Iris pigment epithelial cell (primary cell): ENCODE measurements at regions not wholly inside any gene's neighbourhood (a gene's known extent, or its start where the extent isn't known, plus 50 kb on each side); places are given as distances from the start of the nearest gene placed in this dataset.

Experiments
- DNase-seq: peaks from one replicate; pipeline ENCODE4 v3.0.0-alpha.2; 2011; ENCODE audit warnings: low read depth

- no peak for DNase-seq
These were observed 96.0 kb upstream of the ATP10A start for GRCh38 chr15:25959100-25959499.

DNA sequence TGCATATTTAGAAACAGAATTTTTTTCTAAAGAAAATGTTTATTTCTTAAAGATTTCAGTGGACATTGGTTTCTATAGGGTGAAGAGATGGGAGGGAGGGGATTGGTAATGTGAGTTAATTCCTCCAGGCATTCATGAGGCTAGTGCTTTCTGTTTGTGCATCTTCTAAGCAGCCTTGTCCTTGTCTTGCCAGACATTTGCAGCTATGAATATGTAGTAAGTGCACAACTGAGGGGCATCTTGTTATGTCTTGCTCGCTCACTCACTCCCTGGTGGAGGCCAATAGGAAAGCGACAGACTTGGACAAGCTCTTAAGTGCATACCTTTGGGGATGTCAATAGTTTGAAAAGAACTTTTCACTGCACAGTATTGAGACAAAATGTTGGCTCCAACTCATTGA lies 92.5 kb upstream of the ATP10A start:
- DNase-seq, result no peak

DNA sequence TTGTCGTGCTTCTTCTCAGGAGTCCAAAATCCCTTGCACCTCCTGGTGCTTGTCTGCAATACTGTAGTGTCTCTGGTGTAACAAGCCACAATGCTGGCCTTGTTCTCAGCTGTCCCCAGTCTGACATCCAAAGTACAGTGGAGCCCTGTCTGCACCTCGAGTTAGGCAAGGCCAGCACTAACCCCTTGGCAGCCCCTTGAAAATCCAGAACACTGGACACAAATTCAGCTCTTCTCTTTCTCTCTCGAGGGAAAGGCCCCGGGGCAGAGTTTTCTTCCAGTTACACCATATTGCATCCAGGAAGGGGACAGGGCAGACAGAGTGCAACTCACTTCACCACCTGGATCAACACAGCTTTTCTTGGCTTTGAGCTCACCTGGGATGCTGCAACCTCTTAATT lies 91.3 kb upstream of the ATP10A start:
- DNase-seq, result no peak

GRCh38 chr15:25950014-25950413 lies 86.9 kb upstream of the ATP10A start:
- DNase-seq, result no peak

- no peak for DNase-seq
These were observed 84.5 kb upstream of the ATP10A start for GRCh38 chr15:25947323-25948314.

GRCh38 chr15:25946241-25946805 lies 83.2 kb upstream of the ATP10A start:
- no peak for DNase-seq

DNA sequence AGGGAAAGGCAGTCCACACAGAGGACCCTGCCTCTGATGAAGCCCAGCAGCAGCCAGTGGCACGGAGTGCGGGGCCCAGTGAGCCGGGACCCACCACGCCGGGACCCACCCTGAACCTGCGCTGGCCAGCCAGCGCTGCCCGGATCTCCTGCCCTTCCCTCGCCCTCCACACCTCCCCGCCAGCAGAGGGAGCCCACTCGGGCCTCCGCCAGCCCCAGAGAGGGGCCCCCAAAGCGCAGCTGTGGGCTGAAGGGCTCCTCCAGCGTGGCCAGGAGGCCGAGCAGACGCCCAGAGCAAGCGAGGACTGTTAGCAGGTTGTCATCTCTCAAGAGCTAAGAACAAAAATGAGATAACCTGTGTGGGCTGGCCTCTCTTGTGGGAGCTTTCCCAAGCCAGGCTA lies 81.3 kb upstream of the ATP10A start:
- DNase-seq, result no peak

GRCh38 chr15:25943831-25944230 lies 80.7 kb upstream of the ATP10A start:
- no peak for DNase-seq

DNA sequence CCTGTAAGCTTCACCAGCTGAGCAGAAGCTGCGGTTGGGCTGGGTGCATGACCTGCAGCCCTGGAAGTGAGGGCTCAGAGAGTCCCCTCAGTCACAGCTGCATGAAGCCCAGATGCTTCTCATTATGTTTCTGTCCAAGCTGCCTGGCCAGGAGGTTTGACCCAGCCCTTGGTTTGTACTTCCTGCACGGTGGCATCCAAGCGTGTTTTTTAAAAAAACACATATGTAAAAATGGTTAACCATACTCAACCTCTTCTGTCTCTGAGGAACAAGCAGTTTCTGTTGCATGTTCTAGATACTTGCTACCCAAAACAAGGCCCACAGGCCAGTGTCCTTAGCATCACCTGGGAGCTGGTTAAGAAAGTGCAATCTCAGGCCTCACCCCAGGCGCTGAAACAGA lies 76.0 kb upstream of the ATP10A start:
- DNase-seq, result no peak

- DNase-seq, result no peak
These were observed 74.7 kb upstream of the ATP10A start for GRCh38 chr15:25937796-25938195.

DNA sequence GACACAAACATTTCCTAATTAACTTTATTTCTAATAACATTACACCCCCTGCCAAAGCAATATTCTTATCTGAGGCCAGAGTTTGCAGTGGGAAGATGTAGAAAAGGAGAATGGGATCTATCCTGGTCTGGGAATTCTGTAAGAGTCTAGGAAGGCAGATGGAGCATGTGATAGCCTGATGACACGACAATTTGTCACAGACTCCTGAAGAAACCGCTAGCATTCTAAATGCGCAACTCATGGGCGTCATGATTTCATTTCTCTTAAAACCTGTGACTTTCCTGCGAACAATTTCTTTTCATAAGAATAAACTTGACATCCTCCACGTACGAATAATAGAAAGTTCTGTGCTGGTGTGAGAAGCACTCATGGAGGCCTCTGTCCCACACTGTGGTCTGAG lies 72.9 kb upstream of the ATP10A start:
- no peak for DNase-seq

DNA sequence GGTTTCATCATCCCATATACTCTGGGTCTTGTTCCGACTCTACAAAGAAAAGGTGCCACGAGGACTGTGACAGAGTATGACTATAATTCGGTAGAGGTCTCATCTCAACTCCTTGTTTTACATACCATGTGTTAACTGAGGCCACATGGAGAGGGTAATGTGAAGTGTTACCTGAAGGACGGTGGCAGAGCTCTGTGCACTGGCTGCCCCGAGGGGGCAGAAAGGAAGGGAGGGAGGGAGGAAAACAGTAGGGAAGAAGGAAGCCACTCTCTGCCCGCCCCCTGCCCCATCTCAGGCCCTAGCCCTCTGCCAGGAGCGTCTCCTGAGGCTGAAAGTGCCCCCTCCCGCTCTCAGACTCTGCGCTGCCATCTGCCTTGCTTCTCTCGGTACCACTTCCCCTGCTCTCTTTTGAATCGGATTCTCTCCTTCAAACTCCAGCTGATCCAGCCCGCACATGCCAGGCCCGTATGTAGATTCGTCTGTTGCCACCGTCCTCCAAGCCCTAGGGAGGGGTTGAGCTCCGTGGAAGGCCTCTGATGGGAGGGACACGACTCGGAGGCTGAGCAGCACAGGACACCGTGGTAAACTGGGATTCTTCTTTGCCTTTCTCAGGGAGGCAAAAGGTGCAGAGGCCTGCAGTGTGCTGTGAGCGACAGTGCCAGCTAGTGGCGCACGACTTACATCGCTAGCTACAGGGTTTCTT lies 70.5 kb upstream of the ATP10A start:
- DNase-seq, result peak; percentile 27

GRCh38 chr15:25932696-25933095 lies 69.6 kb upstream of the ATP10A start:
- DNase-seq, result no peak

DNA sequence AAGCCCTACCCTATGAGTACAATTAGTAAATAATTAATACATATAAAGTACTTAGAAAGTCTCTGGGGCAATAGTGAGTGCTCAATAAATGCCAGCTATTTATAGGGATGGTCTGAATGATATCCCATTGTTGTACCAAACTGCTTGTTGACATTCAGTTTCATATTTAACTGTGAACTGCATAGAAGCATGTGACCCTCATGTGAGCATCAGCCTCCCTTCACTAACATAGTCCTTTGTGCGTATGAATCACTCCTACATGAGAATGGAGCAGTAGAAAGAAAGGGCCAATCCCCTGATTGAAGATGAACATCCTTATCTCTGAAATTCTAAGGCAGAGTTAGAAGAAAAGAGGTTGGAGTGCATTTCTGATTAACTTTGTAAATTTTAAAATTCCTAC lies 68.7 kb upstream of the ATP10A start:
- no peak for DNase-seq

GRCh38 chr15:25930931-25931330 lies 67.8 kb upstream of the ATP10A start:
- DNase-seq, result no peak
